HCT116 (cell line): ENCODE measurements at regions not wholly inside any gene's neighbourhood (a gene's known extent, or its start where the extent isn't known, plus 50 kb on each side); places are given as distances from the start of the nearest gene placed in this dataset.

Source experiments
- ATAC-seq: fragments of 200-7000 bp; cut with Tn5 transposase; 2 replicates; pipeline ENCODE4 v1.9.1; 2020; ENCODE audit warnings: mild to moderate bottlenecking, moderate library complexity
- BruUV-seq: library from RNA; stranded (reverse); fragments of 400-500 nt; replicated peaks from 2 replicates; lab custom pipeline; 2021; lab: Mats Ljungman, UMichigan
- CTCF ChIA-PET: fragments of 300-600 bp; sonication (Branson Sonifier 250); formaldehyde crosslinking; loops from one replicate; lab custom pipeline; 2021; ENCODE audit warnings: antibody characterized with exemption; lab: Charles Lee
- POLR2A ChIA-PET: fragments of 300-600, 350-600 bp; sonication (Branson Sonifier 250); formaldehyde crosslinking; loops from one replicate; lab custom pipeline; 2021; ENCODE audit warnings: antibody characterized with exemption; lab: Charles Lee
- RAD21 ChIA-PET, 2 experiments: fragments of 300-600 bp; sonication (Branson Sonifier 250); formaldehyde crosslinking; loops; one replicate each; lab custom pipeline; 2023; ENCODE audit warnings: low total read pairs in 2 of 2; ENCODE audit not compliant: uncharacterized antibody in 2 of 2, unreplicated experiment in 2 of 2, low non-redundant PET in 1 of 2; lab: Charles Lee
- DNase-seq: peaks from one replicate; pipeline ENCODE4 v3.0.0-alpha.2; 2010; ENCODE audit warnings: low read depth, low spot score
- H2AFZ ChIP-seq: fragments of 200-600 bp; shearing (Covaris generic), sonication (generic); 2 replicates; pipeline ENCODE4 v1.6.1; 2017; ENCODE audit warnings: low read depth, mixed run types, mixed read lengths, antibody characterized with exemption, low read length; ENCODE audit not compliant: poor library complexity, severe bottlenecking
- H3K27ac ChIP-seq: 2 replicates; pipeline ENCODE4 v1.5.1; 2012; ENCODE audit warnings: low read depth, low read length
- H3K27me3 ChIP-seq: fragments of 200-600 bp; sonication (generic); 2 replicates; pipeline ENCODE4 v1.6.1; 2016; ENCODE audit warnings: mixed run types, low read length, mixed read lengths; ENCODE audit not compliant: insufficient read depth
- H3K36me3 ChIP-seq, 2 experiments: fragments of 200-500 bp in 1 of 2; fragments of 200-600 bp in 1 of 2; sonication (Bioruptor generic) in 1 of 2; sonication (generic) in 1 of 2; 2 replicates each; pipeline versions ENCODE4 v1.5.1 to v1.6.1; 2014 to 2016; ENCODE audit warnings: low read length in 2 of 2, inconsistent platforms in 1 of 2, mixed read lengths in 1 of 2, mixed run types in 1 of 2; ENCODE audit not compliant: insufficient read depth in 2 of 2, control insufficient read depth in 1 of 2
- H3K4me1 ChIP-seq, 2 experiments: fragments of 200-600 bp in 1 of 2; sonication (generic) in 1 of 2; 2 replicates each; pipeline versions ENCODE4 v1.5.1 to v1.6.1; 2012 to 2017; ENCODE audit warnings: low read length in 2 of 2, inconsistent platforms in 1 of 2, mild to moderate bottlenecking in 1 of 2, mixed read lengths in 1 of 2, mixed run types in 1 of 2, moderate library complexity in 1 of 2; ENCODE audit not compliant: insufficient read depth in 2 of 2, control insufficient read depth in 1 of 2
- H3K4me2 ChIP-seq: fragments of 200-600 bp; sonication (generic); 2 replicates; pipeline ENCODE4 v1.6.1; 2017; ENCODE audit warnings: mixed run types, low read length, mixed read lengths
- H3K4me3 ChIP-seq, 2 experiments: fragments of 200-600 bp in 1 of 2; sonication (generic) in 1 of 2; replicated peaks in 1 of 2; 2 replicates each; pipeline ENCODE4 v1.5.1; 2011 to 2016; ENCODE audit warnings: low read length in 2 of 2, control low read depth in 1 of 2, low read depth in 1 of 2, mild to moderate bottlenecking in 1 of 2, mixed read lengths in 1 of 2, mixed run types in 1 of 2
- H3K79me2 ChIP-seq: fragments of 200-600 bp; sonication (generic); 2 replicates; pipeline ENCODE4 v1.6.1; 2017; ENCODE audit warnings: mild to moderate bottlenecking, mixed run types, low read length, moderate library complexity, mixed read lengths; ENCODE audit not compliant: insufficient read depth
- H3K9ac ChIP-seq: fragments of 200-600 bp; sonication (generic); 2 replicates; pipeline ENCODE4 v1.6.1; 2016; ENCODE audit warnings: low read length, mixed read lengths
- H3K9me2 ChIP-seq: fragments of 200-600 bp; sonication (generic), shearing (Covaris generic); 2 replicates; pipeline ENCODE4 v1.6.1; 2017; ENCODE audit warnings: mixed run types, mild to moderate bottlenecking, moderate library complexity; ENCODE audit not compliant: insufficient read depth
- H3K9me3 ChIP-seq, 2 experiments: fragments of 200-500 bp in 1 of 2; fragments of 200-600 bp in 1 of 2; sonication (Bioruptor generic) in 1 of 2; sonication (generic) in 1 of 2; 2 replicates each; pipeline ENCODE4 v1.6.1; 2014 to 2017; ENCODE audit warnings: low read length in 2 of 2, mixed read lengths in 2 of 2, inconsistent platforms in 1 of 2, low read depth in 1 of 2, mild to moderate bottlenecking in 1 of 2, mixed run types in 1 of 2, moderate library complexity in 1 of 2; ENCODE audit not compliant: control insufficient read depth in 1 of 2, insufficient read depth in 1 of 2
- H4K20me1 ChIP-seq: fragments of 200-600 bp; sonication (generic), shearing (Covaris generic); 2 replicates; pipeline ENCODE4 v1.6.1; 2017; ENCODE audit warnings: mixed run types, mild to moderate bottlenecking, moderate library complexity; ENCODE audit not compliant: insufficient read depth
- CBX3 ChIP-seq: IDR thresholded peaks from 2 replicates; pipeline ENCODE4 v1.6.1; 2012; ENCODE audit warnings: low read depth
- CEBPB ChIP-seq: IDR thresholded peaks from 2 replicates; pipeline ENCODE4 v1.6.1; 2012; ENCODE audit warnings: low read depth
- EGR1 ChIP-seq: IDR thresholded peaks from 2 replicates; pipeline ENCODE4 v1.6.1; 2012; ENCODE audit warnings: low read depth
- ELF1 ChIP-seq: IDR thresholded peaks from 2 replicates; pipeline ENCODE4 v1.6.1; 2012; ENCODE audit warnings: low read depth, borderline replicate concordance
- EZH2 ChIP-seq: fragments of 200-600 bp; sonication (generic); IDR thresholded peaks from 2 replicates; pipeline ENCODE4 v1.6.1; 2017; ENCODE audit warnings: antibody characterized with exemption, mixed run types
- EZH2phosphoT487 ChIP-seq: fragments of 200-600 bp; IDR thresholded peaks from 2 replicates; pipeline ENCODE4 v1.6.1; 2018; ENCODE audit warnings: antibody characterized with exemption, borderline replicate concordance
- JUND ChIP-seq: IDR thresholded peaks from 2 replicates; pipeline ENCODE4 v1.6.1; 2012
- MAX ChIP-seq: IDR thresholded peaks from 2 replicates; pipeline ENCODE4 v1.6.1; 2012
- POLR2A ChIP-seq: IDR thresholded peaks from 2 replicates; pipeline ENCODE4 v1.7.0; 2011; ENCODE audit warnings: borderline replicate concordance; ENCODE audit not compliant: insufficient read depth, insufficient read length; ENCODE audit errors: extremely low read depth
- SIN3A ChIP-seq: IDR thresholded peaks from 2 replicates; pipeline ENCODE4 v1.6.1; 2012; ENCODE audit warnings: low read depth
- SP1 ChIP-seq: IDR thresholded peaks from 2 replicates; pipeline ENCODE4 v1.6.1; 2012; ENCODE audit warnings: low read depth
- YY1 ChIP-seq: IDR thresholded peaks from 2 replicates; pipeline ENCODE4 v1.6.1; 2011; ENCODE audit warnings: low read length, low read depth, moderate library complexity, mild to moderate bottlenecking; ENCODE audit not compliant: insufficient replicate concordance; ENCODE audit errors: extremely low read depth
- ZFX ChIP-seq: fragments of 450-650 bp; IDR thresholded peaks from 2 replicates; pipeline ENCODE4 v1.6.1; 2017
- intact Hi-C: fragments of 100-400 bp; cut with micrococcal nuclease; formaldehyde crosslinking; loops from 2 replicates; pipeline ENCODE4 v1.10.0; 2022
- TF ChIP-seq, protein P1 (sequence below): IDR thresholded peaks from 2 replicates; pipeline ENCODE4 v1.6.1; 2012
- TF ChIP-seq, protein P2 (sequence below), 3 experiments: fragments of 200-600 bp in 1 of 3; sonication (generic) in 1 of 3; IDR thresholded peaks in 2 of 3; conservative IDR thresholded peaks in 1 of 3; 2 replicates each; pipeline ENCODE4 v1.5.1; 2012 to 2017; ENCODE audit warnings: low read depth in 2 of 3, low read length in 2 of 3, antibody characterized with exemption in 1 of 3, borderline replicate concordance in 1 of 3, control low read depth in 1 of 3, mild to moderate bottlenecking in 1 of 3, mixed read lengths in 1 of 3, mixed run types in 1 of 3, moderate library complexity in 1 of 3; ENCODE audit not compliant: insufficient read depth in 1 of 3

DNA sequence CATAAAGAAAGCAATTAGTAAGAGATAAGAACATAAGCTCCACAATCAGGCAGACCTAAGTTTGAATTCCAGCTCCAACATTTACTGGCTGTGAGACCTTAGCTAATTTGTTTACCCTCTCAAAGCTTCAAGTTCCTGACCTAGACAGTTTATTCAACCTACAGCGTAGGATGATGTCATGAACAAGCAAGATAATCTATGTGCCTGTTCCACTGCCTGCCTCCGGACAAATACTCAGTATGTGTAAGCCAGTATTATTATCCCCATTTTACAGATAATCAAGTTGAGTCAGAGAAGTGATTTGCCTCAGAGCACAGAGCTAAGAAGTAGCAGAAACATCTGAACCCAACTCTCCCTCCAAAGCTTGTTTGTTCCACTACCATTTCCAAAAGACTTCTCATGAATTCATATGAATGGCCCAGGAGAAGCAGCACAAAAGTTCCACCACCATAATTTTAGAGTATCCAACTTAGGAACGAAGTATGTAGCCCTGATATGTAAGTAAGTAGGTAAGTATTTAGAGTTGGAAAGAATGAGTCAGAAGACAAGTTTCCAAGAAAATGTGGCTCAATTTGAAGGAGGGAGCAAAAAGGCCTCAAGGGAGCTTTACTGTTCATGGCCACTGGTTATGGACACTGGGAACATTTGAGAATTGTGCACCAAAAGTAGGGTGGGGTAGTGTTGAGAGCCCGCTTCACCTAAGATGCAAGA is 398.2 kb downstream of the NFIB start:
- no peaks in the 10 kb centered on the region for H3K9me2 ChIP-seq
- peaks cover 0 to 6% of the 10 kb centered on the region in 2 experiments; a peak in 1 of 4 replicates for H3K9me3 ChIP-seq
- H3K27ac ChIP-seq, result no peak overlapping the region
- POLR2A ChIA-PET, result no interaction called here
- CTCF ChIA-PET, result interaction anchor here (0.6 kb wide), 1 partner anchor 43 kb away, joined by 3 read pairs; no protein-coding TSS in a partner anchor
- TF ChIP-seq EZH2, result no peak
- TF ChIP-seq ELF1, result no peak
- TF ChIP-seq, protein P1, sequence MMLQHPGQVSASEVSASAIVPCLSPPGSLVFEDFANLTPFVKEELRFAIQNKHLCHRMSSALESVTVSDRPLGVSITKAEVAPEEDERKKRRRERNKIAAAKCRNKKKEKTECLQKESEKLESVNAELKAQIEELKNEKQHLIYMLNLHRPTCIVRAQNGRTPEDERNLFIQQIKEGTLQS, result no peak
- no peak for TF ChIP-seq MAX
- TF ChIP-seq, protein P2, sequence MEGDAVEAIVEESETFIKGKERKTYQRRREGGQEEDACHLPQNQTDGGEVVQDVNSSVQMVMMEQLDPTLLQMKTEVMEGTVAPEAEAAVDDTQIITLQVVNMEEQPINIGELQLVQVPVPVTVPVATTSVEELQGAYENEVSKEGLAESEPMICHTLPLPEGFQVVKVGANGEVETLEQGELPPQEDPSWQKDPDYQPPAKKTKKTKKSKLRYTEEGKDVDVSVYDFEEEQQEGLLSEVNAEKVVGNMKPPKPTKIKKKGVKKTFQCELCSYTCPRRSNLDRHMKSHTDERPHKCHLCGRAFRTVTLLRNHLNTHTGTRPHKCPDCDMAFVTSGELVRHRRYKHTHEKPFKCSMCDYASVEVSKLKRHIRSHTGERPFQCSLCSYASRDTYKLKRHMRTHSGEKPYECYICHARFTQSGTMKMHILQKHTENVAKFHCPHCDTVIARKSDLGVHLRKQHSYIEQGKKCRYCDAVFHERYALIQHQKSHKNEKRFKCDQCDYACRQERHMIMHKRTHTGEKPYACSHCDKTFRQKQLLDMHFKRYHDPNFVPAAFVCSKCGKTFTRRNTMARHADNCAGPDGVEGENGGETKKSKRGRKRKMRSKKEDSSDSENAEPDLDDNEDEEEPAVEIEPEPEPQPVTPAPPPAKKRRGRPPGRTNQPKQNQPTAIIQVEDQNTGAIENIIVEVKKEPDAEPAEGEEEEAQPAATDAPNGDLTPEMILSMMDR (IDR thresholded peaks at IDR 0.05 in 2 of 3, conservative IDR thresholded peaks at IDR 0.05 in 1 of 3; ENCODE audit: borderline replicate concordance in 1 of 3, insufficient read depth in 1 of 3, low read depth in 2 of 3, low read length in 2 of 3), result no peak
- no peak for TF ChIP-seq POLR2A
- no peak for TF ChIP-seq CEBPB
- no peak for TF ChIP-seq SP1
- no peak for TF ChIP-seq JUND
- no peak for TF ChIP-seq SIN3A
- TF ChIP-seq CBX3, result no peak
- no peak for TF ChIP-seq ZFX
- no peak for TF ChIP-seq EZH2phosphoT487
- TF ChIP-seq YY1, result no peak
- no peak for TF ChIP-seq EGR1
- H2AFZ ChIP-seq, result no peak overlapping the region
- no peaks in the 10 kb centered on the region for H3K27me3 ChIP-seq
- no peak for DNase-seq
- no peak overlapping the region for H3K9ac ChIP-seq
- no peaks in the 10 kb centered on the region for H3K4me1 ChIP-seq
- no peaks in the 10 kb centered on the region for H3K36me3 ChIP-seq
- intact Hi-C loops, result no loop called here
- RAD21 ChIA-PET, result no interaction called here
- no peak overlapping the region for H3K4me3 ChIP-seq
- H3K4me2 ChIP-seq, result no peak overlapping the region
- no peaks in the 10 kb centered on the region for H4K20me1 ChIP-seq
- H3K79me2 ChIP-seq, result no peaks in the 10 kb centered on the region
- BruUV-seq, result no TSS peak
- ATAC-seq, result no peak
